ENCODE measurements at regions not wholly inside any gene's neighbourhood (a gene's known extent, or its start where the extent isn't known, plus 50 kb on each side); places are given as distances from the start of the nearest gene placed in this dataset.

GRCh38 chr1:94707321-94708298 lies 112.5 kb upstream of the SLC44A3 start:
- no peak for DNase-seq (ENCODE audit: low read depth)

GRCh38 chr1:94702442-94702815 lies 117.7 kb upstream of the SLC44A3 start:
- no peak for DNase-seq (ENCODE audit: low read depth)

- DNase-seq (ENCODE audit: low read depth), result no peak
Measured at GRCh38 chr1:94701796-94702441, 118.2 kb upstream of the SLC44A3 start.

GRCh38 chr1:94698759-94699502 lies 121.2 kb upstream of the SLC44A3 start:
- DNase-seq (ENCODE audit: low read depth), result peak; percentile 63

- DNase-seq (ENCODE audit: low read depth), result peak; percentile 48
Measured at GRCh38 chr1:94698356-94698755, 121.8 kb upstream of the SLC44A3 start.

- no peak for DNase-seq (ENCODE audit: low read depth)
Measured at GRCh38 chr1:94697839-94698238, 122.3 kb upstream of the SLC44A3 start.

- peak; percentile 45 for DNase-seq (ENCODE audit: low read depth)
Measured at GRCh38 chr1:94694226-94694915, 125.8 kb upstream of the SLC44A3 start.

- no peak for DNase-seq (ENCODE audit: low read depth)
Measured at GRCh38 chr1:94693435-94693834, 126.7 kb upstream of the SLC44A3 start.

GRCh38 chr1:94693029-94693428 lies 127.1 kb upstream of the SLC44A3 start:
- no peak for DNase-seq (ENCODE audit: low read depth)

GRCh38 chr1:94688646-94689045 lies 131.5 kb upstream of the SLC44A3 start:
- DNase-seq (ENCODE audit: low read depth), result no peak

GRCh38 chr1:94686882-94687281 lies 133.3 kb upstream of the SLC44A3 start:
- DNase-seq (ENCODE audit: low read depth), result no peak

GRCh38 chr1:94684690-94685250 lies 135.4 kb upstream of the SLC44A3 start:
- no peak for DNase-seq (ENCODE audit: low read depth)

- DNase-seq (ENCODE audit: low read depth), result no peak
Measured at GRCh38 chr1:94683886-94684285, 136.3 kb upstream of the SLC44A3 start.

GRCh38 chr1:94680039-94680377 lies 138.4 kb upstream of the F3 start:
- no peak for DNase-seq (ENCODE audit: low read depth)

- no peak for DNase-seq (ENCODE audit: low read depth)
Measured at GRCh38 chr1:94679332-94680038, 137.9 kb upstream of the F3 start.

GRCh38 chr1:94678202-94678848 lies 136.8 kb upstream of the F3 start:
- DNase-seq (ENCODE audit: low read depth), result no peak

- DNase-seq (ENCODE audit: low read depth), result no peak
Measured at GRCh38 chr1:94677714-94678113, 136.2 kb upstream of the F3 start.

GRCh38 chr1:94677087-94677486 lies 135.5 kb upstream of the F3 start:
- DNase-seq (ENCODE audit: low read depth), result no peak

GRCh38 chr1:94676686-94677085 lies 135.1 kb upstream of the F3 start:
- no peak for DNase-seq (ENCODE audit: low read depth)

GRCh38 chr1:94675373-94675772 lies 133.8 kb upstream of the F3 start:
- no peak for DNase-seq (ENCODE audit: low read depth)
